ENCODE measurements at regions not wholly inside any gene's neighbourhood (a gene's known extent, or its start where the extent isn't known, plus 50 kb on each side); places are given as distances from the start of the nearest gene placed in this dataset.

- CTCF ChIA-PET: no interaction called here
- Histone ChIP-seq H3K36me3 (ENCODE audit: insufficient read depth, low read length, poor library complexity, severe bottlenecking) (no peaks in the 10 kb centered on the region), H3K27me3 (replicated peaks; ENCODE audit: insufficient read depth, low read depth, low read length, poor library complexity) (no peaks in the 10 kb centered on the region), H3K27ac (ENCODE audit: low read depth, low read length, poor library complexity, severe bottlenecking) (no peak overlapping the region), H3K4me1 (ENCODE audit: insufficient read depth, low read length, poor library complexity, severe bottlenecking) (no peaks in the 10 kb centered on the region), H3K4me3 (ENCODE audit: low read depth, low read length, poor library complexity, severe bottlenecking) (no peak overlapping the region), H3K9me3 (ENCODE audit: low read depth, low read length, poor library complexity, severe bottlenecking) (peaks cover 14% of the 10 kb centered on the region)
- BruUV-seq (replicated peaks): no TSS peak
- TF ChIP-seq CTCF (conservative IDR thresholded peaks at IDR 0.05; ENCODE audit: low read depth, low read length): no peak
- no peak for TF ChIP-seq EZH2 (IDR thresholded peaks at IDR 0.05; ENCODE audit: borderline replicate concordance, low read depth, low read length, poor library complexity, severe bottlenecking)
- POLR2A ChIA-PET (ENCODE audit: low non-redundant PET): no interaction called here
- intact Hi-C loops (cut with micrococcal nuclease; ENCODE audit: unreplicated experiment): no loop called here
- DNase-seq (ENCODE audit: low spot score): no peak
These were observed 612.6 kb downstream of the GALR1 start for GRCh38 chr18:77862066-77862757.

- intact Hi-C loops (cut with micrococcal nuclease; ENCODE audit: unreplicated experiment): no loop called here
- Histone ChIP-seq H3K27me3 (replicated peaks; ENCODE audit: insufficient read depth, low read depth, low read length, poor library complexity) (peaks cover 2% of the 10 kb centered on the region), H3K4me1 (ENCODE audit: insufficient read depth, low read length, poor library complexity, severe bottlenecking) (no peaks in the 10 kb centered on the region), H3K27ac (ENCODE audit: low read depth, low read length, poor library complexity, severe bottlenecking) (no peak overlapping the region), H3K4me3 (ENCODE audit: low read depth, low read length, poor library complexity, severe bottlenecking) (no peak overlapping the region), H3K36me3 (ENCODE audit: insufficient read depth, low read length, poor library complexity, severe bottlenecking) (no peaks in the 10 kb centered on the region), H3K9me3 (ENCODE audit: low read depth, low read length, poor library complexity, severe bottlenecking) (peaks cover 13% of the 10 kb centered on the region)
- ChIA-PET CTCF (no interaction called here), POLR2A (ENCODE audit: low non-redundant PET) (no interaction called here)
- no TSS peak for BruUV-seq (replicated peaks)
- no peak for TF ChIP-seq CTCF (conservative IDR thresholded peaks at IDR 0.05; ENCODE audit: low read depth, low read length)
- TF ChIP-seq EZH2 (IDR thresholded peaks at IDR 0.05; ENCODE audit: borderline replicate concordance, low read depth, low read length, poor library complexity, severe bottlenecking): no peak
- no peak for DNase-seq (ENCODE audit: low spot score)
These were observed 616.2 kb downstream of the GALR1 start for GRCh38 chr18:77865853-77866252.

- no peaks in the 10 kb centered on the region for H3K4me1 ChIP-seq (ENCODE audit: insufficient read depth, low read length, poor library complexity, severe bottlenecking)
- H3K9me3 ChIP-seq (ENCODE audit: low read depth, low read length, poor library complexity, severe bottlenecking): peaks cover 13% of the 10 kb centered on the region
- H3K36me3 ChIP-seq (ENCODE audit: insufficient read depth, low read length, poor library complexity, severe bottlenecking): no peaks in the 10 kb centered on the region
- no peak for DNase-seq (ENCODE audit: low spot score)
- H3K27ac ChIP-seq (ENCODE audit: low read depth, low read length, poor library complexity, severe bottlenecking): no peak overlapping the region
- BruUV-seq (replicated peaks): no TSS peak
- no peak for TF ChIP-seq EZH2 (IDR thresholded peaks at IDR 0.05; ENCODE audit: borderline replicate concordance, low read depth, low read length, poor library complexity, severe bottlenecking)
- no peak for TF ChIP-seq CTCF (conservative IDR thresholded peaks at IDR 0.05; ENCODE audit: low read depth, low read length)
- H3K27me3 ChIP-seq (replicated peaks; ENCODE audit: insufficient read depth, low read depth, low read length, poor library complexity): peaks cover 2% of the 10 kb centered on the region
- ChIA-PET CTCF (no interaction called here), POLR2A (ENCODE audit: low non-redundant PET) (no interaction called here)
- intact Hi-C loops (cut with micrococcal nuclease; ENCODE audit: unreplicated experiment): no loop called here
- no peak overlapping the region for H3K4me3 ChIP-seq (ENCODE audit: low read depth, low read length, poor library complexity, severe bottlenecking)
These were observed 616.7 kb downstream of the GALR1 start for GRCh38 chr18:77866351-77866750.
